HepG2 (cell line): ENCODE measurements at regions not wholly inside any gene's neighbourhood (a gene's known extent, or its start where the extent isn't known, plus 50 kb on each side); places are given as distances from the start of the nearest gene placed in this dataset.

Experiments
- ATAC-seq: fragments of 200-7000 bp; cut with Tn5 transposase; 3 replicates; pipeline ENCODE4 v1.9.1; 2020; ENCODE audit warnings: mild to moderate bottlenecking, moderate library complexity
- BruUV-seq: library from RNA; stranded (reverse); fragments of 400-500 nt; replicated peaks from 2 replicates; lab custom pipeline; 2021; lab: Mats Ljungman, UMichigan
- CTCF ChIA-PET: fragments of 300-600 bp; formaldehyde crosslinking; extraction: SDS; loops from one replicate; lab custom pipeline; 2021; ENCODE audit warnings: low total read pairs, inconsistent platforms, low intra/inter-chr PET ratio; lab: Yijun Ruan, JAX
- POLR2A ChIA-PET: fragments of 350-600 bp; sonication (Branson Sonifier 250); formaldehyde crosslinking; loops from one replicate; lab custom pipeline; 2020; ENCODE audit warnings: antibody characterized with exemption, inconsistent platforms; lab: Yijun Ruan, JAX
- DNase-seq: peaks from one replicate; pipeline ENCODE4 v3.0.0-alpha.2; 2015; ENCODE audit warnings: low spot score
- FAIRE-seq: peaks from 3 replicates; lab custom pipeline; 2011; peaks lifted over from hg19 to GRCh38; lab: Jason Lieb, UNC
- H2AFZ ChIP-seq: one replicate; pipeline ENCODE4 v1.6.1; 2011; ENCODE audit warnings: low read length, inconsistent platforms
- H3K27ac ChIP-seq: fragments of 300-600 bp; 3 replicates; pipeline ENCODE4 v1.8.0; 2011; ENCODE audit warnings: mixed run types, mild to moderate bottlenecking, mixed read lengths, low read length, inconsistent platforms; ENCODE audit not compliant: insufficient read depth; ENCODE audit errors: extremely low read length
- H3K27me3 ChIP-seq, 2 experiments: fragments of 200-600 bp in 1 of 2; 2 replicates in 1 of 2; 3 replicates in 1 of 2; pipeline versions ENCODE4 v1.6.0 to v1.8.0; 2011; ENCODE audit warnings: low read length in 2 of 2, mild to moderate bottlenecking in 2 of 2, moderate library complexity in 2 of 2, inconsistent platforms in 1 of 2; ENCODE audit not compliant: insufficient read depth in 2 of 2, control insufficient read depth in 1 of 2
- H3K36me3 ChIP-seq, 2 experiments: fragments of 200-600 bp in 1 of 2; replicated peaks in 1 of 2; 2 replicates in 1 of 2; 3 replicates in 1 of 2; pipeline versions ENCODE4 v1.5.1 to v1.8.0; 2011; ENCODE audit warnings: low read length in 2 of 2, inconsistent platforms in 1 of 2; ENCODE audit not compliant: insufficient read depth in 2 of 2, control insufficient read depth in 1 of 2
- H3K4me1 ChIP-seq: 2 replicates; pipeline ENCODE4 v1.5.1; 2012; ENCODE audit warnings: low read length, inconsistent platforms; ENCODE audit not compliant: insufficient read depth
- H3K4me2 ChIP-seq: 2 replicates; pipeline ENCODE4 v1.6.0; 2011; ENCODE audit warnings: low read depth, low read length, inconsistent platforms
- H3K4me3 ChIP-seq, 3 experiments: fragments of 200-600 bp in 1 of 3; sonication (generic), shearing (Covaris generic) in 1 of 3; replicated peaks in 1 of 3; 2 replicates each; pipeline ENCODE4 v1.5.1; 2011 to 2016; ENCODE audit warnings: low read length in 3 of 3, inconsistent platforms in 2 of 3, low read depth in 2 of 3, mild to moderate bottlenecking in 2 of 3, control low read depth in 1 of 3, mixed read lengths in 1 of 3; ENCODE audit not compliant: insufficient read depth in 1 of 3
- H3K79me2 ChIP-seq: one replicate; pipeline ENCODE4 v1.6.1; 2011; ENCODE audit warnings: low read length, inconsistent platforms; ENCODE audit not compliant: insufficient read depth
- H3K9ac ChIP-seq: 2 replicates; pipeline ENCODE4 v1.6.0; 2011; ENCODE audit warnings: mild to moderate bottlenecking, low read depth, low read length, inconsistent platforms; ENCODE audit not compliant: insufficient read depth
- H3K9me3 ChIP-seq: 2 replicates; pipeline ENCODE4 v1.5.1; 2012; ENCODE audit warnings: mild to moderate bottlenecking, low read length
- H4K20me1 ChIP-seq: 2 replicates; pipeline ENCODE4 v1.6.0; 2011; ENCODE audit warnings: inconsistent platforms, mild to moderate bottlenecking, low read length, moderate library complexity; ENCODE audit not compliant: insufficient read depth
- RBAK ChIP-seq: sonication (generic); formaldehyde crosslinking; IDR thresholded peaks from 2 replicates; pipeline ENCODE4 v1.5.1; 2020; ENCODE audit warnings: mild to moderate bottlenecking, missing genetic modification reagents
- ZBED4 ChIP-seq: sonication (generic); formaldehyde crosslinking; IDR thresholded peaks from 2 replicates; pipeline ENCODE4 v1.4.0; 2020; ENCODE audit warnings: missing genetic modification reagents, borderline replicate concordance
- ZNF747 ChIP-seq: sonication (generic); formaldehyde crosslinking; IDR thresholded peaks from 2 replicates; pipeline ENCODE4 v1.8.1; 2023; ENCODE audit warnings: missing genetic modification reagents, mild to moderate bottlenecking, borderline replicate concordance
- WGBS: methylation state at CpG from one replicate; pipeline ENCODE4 v1.1.6; 2017; ENCODE audit warnings: low lambda C conversion rate; 5-methylcytosine and 5-hydroxymethylcytosine counted together
- in situ Hi-C: cut with HindIII; loops from 2 replicates; pipeline ENCODE4 v1.10.0; 2017; ENCODE audit warnings: low pct_unique_long_range_greater_than_20kb; ENCODE audit not compliant: extremely low pct_ligation_motif_present
- intact Hi-C: fragments of 100-400 bp; cut with micrococcal nuclease; formaldehyde crosslinking; loops from one replicate; pipeline ENCODE4 v1.10.0; 2022; ENCODE audit not compliant: unreplicated experiment

GRCh38 chr4:84362896-84363655 lies 136.0 kb downstream of the NKX6-1 start (continued):
- TF ChIP-seq ZBED4 (CRISPR knock-in tag): no peak

GRCh38 chr4:84342161-84342560 lies 156.9 kb downstream of the NKX6-1 start:
- no peaks in the 10 kb centered on the region for H3K4me1 ChIP-seq
- TF ChIP-seq ZNF747 (CRISPR knock-in tag) (no peak), RBAK (no peak)
- in situ Hi-C loops (no loop called here), intact Hi-C loops (no loop called here)
- H3K27me3 ChIP-seq: no peaks in the 10 kb centered on the region
- BruUV-seq: no TSS peak
- no peak for ATAC-seq
- no peaks in the 10 kb centered on the region for H3K79me2 ChIP-seq
- no peak overlapping the region for H3K27ac ChIP-seq
- no peak overlapping the region for H3K9ac ChIP-seq
- H3K4me3 ChIP-seq: no peak overlapping the region
- H4K20me1 ChIP-seq: no peaks in the 10 kb centered on the region
- FAIRE-seq: no peak
- CTCF ChIA-PET: no interaction called here
- H3K36me3 ChIP-seq: no peaks in the 10 kb centered on the region
- no peak overlapping the region for H3K4me2 ChIP-seq
- POLR2A ChIA-PET: no interaction called here
- no peak overlapping the region for H2AFZ ChIP-seq
- peaks cover 8% of the 10 kb centered on the region; the same call in 1 of the 2 replicates for H3K9me3 ChIP-seq
- DNase-seq: no peak
- 0% methylated on average over 1 of the region's 3 CpGs for WGBS
